Stromal cell of bone marrow (primary cell): ENCODE measurements at regions not wholly inside any gene's neighbourhood (a gene's known extent, or its start where the extent isn't known, plus 50 kb on each side); places are given as distances from the start of the nearest gene placed in this dataset.
"Not testable (repeated sequence)": the region's sequence is repeated elsewhere in the genome, so short reads cannot be mapped to it uniquely, and the experiment has no call there.

ENCODE experiments used
- DNase-seq: peaks from one replicate; pipeline ENCODE4 v3.0.0-alpha.2; 2012; ENCODE audit warnings: low read depth

DNA sequence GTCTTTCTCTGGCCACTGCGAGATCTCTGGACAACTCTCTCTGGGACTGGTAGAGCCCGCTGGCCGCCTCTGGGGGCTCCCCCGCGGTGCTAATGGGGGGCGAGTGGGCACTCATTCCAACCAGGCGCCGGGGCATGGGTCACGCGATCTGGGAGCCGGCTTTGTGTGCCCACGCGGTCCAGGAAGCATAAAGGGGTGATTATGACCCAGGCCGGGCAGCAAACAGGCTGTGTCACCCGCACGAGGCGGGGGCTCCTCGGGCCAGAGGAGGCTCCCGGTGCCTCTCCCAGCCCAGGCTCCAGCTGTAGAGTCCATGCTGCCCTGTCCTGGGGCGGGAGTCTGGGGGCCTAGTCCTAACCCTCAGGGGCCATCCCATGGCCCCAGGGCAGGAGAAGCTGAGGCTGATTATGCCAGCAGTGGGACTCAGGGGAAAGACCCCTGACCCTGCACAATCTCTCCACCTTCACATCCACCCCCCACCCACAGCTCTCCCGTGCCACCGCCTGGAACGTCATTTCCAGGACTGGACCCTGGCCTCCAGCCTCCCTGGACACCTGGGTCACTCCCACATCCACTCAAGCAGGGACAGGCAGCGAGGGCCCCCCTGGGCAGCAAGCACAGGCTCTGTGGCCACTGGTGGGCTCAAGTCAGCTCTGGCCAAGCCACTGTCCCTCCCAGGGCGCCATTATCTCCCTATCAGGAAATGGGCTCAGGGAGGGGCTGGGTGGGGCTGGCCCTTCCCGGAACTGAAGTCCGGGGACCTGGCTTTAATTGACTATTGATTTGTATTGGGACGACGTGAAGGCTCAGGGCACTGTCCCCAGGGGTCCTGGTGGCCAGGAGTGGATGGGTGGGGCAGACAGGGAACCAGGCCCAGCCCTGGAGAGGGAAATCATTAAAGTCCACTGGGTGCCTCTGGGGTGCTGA lies 50.0 kb downstream of the PTPRS start:
- no peak for DNase-seq

DNA sequence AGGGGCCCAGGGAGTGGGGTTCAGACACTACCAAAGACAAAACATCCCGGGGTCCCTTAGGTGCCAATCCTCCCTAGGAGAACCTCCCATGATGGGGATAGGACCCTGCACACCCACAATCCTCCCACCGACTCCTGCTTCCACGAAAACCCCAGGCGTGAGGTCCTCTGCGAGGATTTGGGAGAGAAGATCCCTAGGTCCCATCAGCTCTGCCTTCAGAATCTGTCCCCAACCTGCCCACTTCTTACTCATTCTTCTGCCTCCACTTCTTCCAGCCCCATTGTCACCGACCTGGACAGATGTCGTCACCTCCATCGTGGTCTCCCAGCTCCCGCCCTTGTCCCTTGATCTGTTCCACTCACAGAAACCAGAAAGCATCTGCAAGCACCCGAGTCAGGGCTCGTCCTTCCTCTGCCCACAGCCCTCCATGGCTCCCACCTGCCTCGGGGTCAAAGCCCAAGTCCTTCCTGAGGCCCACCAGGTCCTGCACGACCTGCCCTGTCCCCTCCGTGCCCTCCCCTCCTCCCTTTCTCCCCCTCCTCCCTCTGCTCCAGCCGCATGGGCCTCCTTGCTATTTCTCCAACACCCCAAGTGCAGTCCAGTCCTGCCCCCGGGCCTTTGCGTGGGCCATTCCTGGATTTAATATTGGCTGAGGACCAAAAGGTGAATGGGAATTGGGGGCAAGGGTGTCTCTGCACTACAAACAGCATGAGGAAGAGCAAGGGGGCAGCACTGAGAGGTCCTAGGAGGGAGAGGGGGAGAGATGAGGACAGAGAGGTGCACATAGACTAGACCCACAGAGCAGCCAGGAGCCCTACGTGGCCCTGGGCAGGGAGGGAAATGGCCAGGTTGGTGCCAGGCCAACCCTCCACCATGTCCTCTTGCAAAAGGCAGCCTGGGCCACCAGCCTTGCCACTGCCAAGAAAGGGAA lies 51.3 kb downstream of the PTPRS start:
- no peak for DNase-seq

DNA sequence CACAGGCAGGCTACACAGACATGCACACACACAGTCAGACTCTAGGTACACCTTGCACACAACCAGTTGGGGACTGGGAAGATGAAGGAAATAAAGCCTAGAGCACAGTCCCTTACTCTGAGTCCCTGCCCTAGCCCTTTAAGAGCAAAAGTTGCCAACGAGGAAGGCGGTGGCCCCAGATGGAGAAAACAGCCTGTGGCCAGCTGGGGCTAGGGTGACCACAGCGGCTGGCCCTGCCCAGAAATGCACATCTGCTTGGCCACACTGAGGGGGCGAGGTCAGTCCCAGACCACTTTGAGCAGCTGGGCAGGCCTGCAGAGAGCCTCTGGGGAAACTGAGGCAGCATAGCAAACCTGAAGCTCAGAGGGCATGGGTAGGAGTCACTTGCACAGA lies 52.3 kb downstream of the PTPRS start:
- no peak for DNase-seq

DNA sequence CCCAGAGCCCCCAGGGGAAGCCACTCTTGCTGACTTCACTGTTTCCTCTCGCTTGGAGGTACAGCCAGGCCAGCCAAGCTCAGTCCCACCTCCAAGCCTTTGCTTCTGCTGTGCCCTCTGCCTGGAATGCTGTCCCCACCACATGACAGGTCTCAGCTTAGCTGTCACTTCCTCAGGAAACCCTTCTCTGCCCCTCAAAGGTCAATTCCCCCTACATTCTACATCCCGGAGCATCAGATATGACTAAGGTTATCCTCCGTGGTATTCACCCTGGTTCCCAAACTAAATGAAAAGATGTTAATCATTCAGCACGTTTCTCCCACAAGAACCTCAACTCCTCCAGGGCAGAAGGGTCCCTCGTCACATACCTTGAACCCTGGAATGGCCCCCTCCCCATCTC lies 53.5 kb downstream of the PTPRS start:
- DNase-seq = no peak

DNA sequence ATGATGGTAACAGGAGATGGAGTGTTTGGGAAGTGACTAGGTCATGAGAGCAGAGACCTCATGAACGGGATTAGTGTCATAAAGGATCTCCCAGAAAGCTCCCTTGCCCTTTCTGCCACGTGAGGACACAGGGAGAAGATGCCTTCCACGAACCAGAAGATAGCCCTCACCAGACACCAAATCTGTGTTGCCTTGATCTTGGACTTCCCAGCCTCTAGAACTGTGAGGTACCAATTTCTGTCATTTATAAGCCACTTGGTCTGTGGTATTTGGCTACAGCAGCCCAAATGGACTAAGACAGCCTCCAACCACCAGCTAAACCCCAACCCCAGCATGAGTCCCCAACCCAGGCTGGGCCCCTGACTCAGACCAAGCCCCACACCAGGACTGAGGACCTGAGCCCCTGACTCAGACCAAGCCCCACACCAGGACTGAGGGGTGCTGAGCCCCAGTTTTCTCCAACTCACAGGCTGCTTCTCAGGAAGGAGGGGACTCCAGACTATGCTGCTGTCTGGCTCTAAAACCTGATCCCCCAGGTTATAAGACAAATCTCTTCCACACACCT lies 54.1 kb downstream of the PTPRS start:
- DNase-seq = no peak

DNA sequence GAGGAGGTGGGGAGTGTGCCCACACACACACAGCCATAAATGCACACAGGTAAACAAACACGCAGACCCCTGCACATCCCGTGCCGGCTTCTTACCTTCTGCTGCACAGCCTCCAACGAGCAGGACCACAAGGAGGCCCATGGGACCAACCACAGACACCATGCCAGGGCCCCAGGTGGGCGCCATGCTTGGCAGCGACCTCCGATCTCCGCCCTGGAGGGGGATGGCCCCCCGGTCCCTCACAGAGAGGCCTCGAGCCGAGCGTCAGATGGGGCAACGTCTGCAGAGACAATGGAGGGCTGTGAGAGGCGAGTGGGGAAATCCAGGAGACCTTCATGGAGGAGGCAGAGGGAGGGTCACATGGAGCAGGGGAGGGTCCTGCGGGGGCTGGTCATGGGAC lies 54.7 kb downstream of the PTPRS start:
- no peak for DNase-seq

DNA sequence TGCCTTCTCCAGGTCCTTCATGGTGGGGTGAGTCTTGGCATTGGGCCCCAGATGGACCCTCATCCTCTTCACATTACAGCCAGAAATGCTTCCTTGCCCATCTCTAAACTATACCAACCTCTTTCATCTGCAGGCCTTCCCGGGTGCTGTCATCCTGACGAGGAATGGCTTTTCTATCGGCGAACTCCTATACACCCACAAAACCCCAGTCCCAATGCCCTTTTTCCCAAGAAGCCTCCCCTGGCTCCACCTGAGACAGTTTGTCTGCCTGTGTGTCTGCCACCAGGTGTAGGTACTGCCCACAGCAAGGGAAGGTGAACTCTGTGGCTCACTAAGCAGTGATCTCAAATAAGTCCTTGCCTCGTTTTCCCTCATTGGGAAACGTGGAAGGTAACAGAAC lies 55.3 kb downstream of the PTPRS start:
- no peak for DNase-seq

DNA sequence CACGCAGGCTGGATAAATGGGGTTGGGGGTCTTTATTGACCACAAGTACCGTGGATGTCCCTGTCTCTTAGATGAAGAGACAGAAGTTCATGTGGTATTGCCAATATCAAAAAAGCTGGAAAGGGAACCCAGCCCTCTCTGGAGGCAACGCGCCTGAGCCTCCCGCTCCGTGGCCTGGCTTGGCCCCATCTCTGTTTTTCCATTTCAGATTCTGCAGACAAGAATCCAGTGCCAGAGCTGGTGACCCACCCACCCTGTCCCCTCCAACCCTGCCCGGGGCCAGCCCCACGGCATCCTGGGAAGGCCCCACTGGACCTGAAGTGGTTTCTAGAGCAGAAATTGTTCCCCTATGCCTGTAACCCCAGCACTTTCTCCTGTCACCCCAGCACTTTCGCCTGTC lies 57.7 kb downstream of the PTPRS start:
- DNase-seq = no peak

DNA sequence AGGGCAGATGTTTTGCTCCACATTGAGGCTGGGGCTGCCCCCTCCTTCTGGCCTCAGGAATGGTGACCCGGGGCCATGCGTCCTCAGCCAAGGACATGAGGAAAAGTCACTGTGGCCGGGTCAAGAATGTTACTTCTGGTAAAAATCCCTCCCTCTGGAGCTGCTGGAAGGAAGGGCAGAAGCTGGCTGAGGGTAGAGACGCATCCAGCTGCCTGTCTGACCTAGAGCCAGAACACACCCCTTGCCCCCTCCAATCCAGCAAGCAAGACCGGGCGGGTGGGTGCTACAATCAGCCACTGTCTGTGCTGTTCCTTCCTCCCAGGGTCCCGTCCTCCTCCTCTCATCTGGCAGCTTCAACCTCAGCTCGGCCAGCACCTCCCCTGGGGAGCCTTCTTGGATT lies 59.0 kb downstream of the PTPRS start:
- no peak for DNase-seq

DNA sequence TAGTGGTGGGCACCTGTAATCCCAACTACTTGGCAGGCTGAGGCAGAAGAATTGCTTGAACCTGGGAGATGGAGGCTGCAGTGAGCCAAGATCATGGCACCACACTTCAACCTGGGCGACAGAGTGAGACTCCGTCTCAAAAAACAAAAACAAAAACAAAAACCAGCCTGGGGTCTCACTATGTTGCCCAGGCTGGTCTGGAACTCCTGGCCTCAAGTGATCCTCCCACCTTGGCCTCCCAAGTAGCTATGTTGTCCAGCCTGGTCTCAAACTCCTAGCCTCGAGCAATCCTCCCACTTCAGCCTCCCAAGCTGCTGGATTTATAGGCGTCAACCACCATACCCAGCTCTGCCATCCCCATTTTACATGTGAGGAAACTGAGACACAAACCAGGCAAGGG lies 64.9 kb downstream of the PTPRS start:
- not testable (repeated sequence) for DNase-seq

DNA sequence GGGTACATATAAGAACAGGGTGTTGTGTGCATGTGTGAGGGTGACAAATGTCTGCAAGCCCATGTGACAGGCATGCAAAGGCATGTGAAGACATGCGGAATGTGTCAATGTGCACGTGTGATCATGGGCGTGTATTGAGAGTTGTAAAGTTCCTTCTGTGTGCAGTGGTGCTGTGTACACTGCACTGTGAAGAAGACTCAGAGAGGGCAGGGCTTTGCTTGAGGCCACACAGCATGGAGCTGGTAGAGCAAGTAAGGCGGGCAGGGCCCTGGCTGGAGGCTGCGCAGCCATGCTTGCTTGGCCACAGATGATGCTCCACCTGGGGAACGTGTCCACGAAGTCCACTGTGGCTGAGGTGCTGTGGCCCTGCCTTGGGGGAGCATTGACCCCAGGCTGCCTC lies 66.8 kb downstream of the PTPRS start:
- DNase-seq = no peak

DNA sequence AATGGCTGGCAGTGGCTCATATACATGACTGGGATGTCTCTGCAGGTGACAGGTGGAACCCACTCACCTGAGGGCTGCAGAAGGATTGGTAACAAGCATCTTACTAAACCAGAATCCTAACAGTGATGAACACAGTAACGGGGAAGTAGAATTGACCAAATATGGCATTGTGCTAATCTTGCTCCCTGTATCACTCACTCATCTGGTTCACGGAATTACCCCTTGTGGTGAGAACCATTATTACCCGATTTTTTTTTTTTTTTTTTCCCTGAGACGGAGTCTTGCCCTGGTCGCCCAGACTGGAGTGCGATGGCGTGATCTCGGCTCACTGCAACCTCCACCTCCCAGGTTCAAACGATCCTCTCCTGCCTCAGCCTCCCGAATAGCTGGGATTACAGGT lies 69.5 kb downstream of the PTPRS start:
- no peak for DNase-seq

DNA sequence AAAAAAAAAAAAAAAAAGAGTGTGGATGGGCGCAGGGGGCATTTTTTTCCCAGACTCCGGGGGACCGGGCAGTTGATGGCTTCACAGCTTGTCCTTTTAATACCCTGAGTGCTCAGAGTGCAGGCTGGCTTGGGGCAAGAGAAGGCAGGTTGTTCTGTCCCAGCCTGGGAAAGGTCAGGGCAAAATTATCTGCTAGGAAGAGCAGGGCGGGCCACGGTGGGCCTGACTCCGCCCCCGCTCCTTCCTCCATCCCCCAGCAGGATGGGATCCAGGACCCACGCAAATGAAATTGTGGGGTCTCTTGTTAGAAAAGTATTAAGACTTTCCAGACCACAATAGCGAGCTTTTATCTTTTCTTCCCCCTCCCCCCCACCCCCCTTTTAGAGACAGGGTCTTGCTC lies 70.7 kb downstream of the PTPRS start:
- DNase-seq = no peak

DNA sequence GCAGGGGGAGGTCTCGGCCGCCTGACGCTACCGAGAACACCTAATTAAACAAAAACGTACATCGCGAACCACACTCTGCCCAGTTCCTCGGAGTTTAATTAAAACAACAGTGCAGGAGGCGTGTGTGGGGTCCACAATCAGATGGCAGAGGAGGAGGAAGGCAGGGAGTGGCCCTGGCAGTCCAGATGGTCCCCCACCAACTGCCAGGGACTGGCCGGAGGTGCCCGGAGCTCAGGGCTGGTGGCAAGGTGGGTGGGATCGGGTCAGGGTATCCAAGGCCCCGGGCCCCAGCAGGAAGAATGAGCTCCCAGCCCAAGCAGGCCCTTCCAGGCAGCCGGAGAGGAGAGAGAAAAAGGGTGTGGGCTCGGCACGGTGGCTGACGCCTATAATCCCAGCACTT lies 71.3 kb downstream of the PTPRS start:
- no peak for DNase-seq

DNA sequence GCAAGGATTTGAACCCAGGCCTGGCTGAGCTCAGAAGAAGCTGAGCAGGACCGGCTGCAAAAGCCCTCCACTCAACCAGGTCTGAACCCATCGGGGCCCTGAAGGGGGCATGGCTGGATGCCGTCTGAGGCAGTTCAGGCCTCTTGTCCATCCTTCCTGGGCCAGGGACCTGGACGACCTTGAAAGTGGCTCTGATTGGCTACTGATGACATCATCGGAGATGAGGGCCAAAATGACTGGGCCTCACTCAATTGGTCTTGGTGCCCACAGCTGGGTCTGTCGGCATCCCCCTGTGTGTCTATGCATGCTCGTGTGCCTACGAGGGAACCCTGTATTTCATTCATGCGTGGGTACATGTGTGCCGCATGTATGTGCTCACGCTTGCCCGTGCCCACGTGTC lies 71.8 kb downstream of the PTPRS start:
- no peak for DNase-seq

DNA sequence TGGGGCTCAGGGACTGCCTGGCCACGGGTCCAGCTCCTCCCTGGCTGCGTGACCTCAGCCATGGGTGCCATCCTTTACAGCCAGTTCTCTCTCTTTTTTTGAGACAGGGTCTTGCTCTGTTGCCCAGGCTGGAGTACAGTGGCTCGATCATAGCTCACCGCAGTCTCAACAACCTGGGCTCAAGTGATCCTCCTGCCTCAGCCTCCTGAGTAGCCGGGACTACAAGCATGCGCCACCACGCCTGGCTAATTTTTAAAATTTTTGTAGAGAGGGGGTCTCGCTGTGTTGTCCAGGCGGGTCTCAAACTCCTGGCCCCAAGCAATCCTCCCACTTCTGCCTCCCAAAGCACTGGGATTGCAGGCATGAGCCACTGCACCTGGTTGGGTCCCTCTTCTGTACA lies 75.4 kb downstream of the PTPRS start:
- no peak for DNase-seq

DNA sequence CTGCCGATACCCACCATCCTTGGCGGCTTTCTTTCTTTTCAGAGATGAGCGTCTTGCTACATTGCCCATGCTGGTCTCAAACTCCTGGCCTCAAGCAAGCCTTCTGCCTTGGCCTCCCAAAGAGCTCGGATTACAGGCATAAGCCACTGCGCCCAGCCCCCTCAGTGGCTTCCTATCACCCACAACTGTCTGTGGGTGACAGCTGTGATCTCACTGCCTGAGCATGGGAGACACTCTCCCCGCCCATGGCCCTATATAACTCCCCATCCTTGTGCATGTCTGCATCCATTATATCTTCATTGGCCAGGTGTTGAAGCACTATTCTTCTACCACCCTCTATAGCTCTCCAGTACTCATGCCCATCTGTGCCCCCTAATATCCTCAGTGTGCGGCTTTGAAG lies 76.2 kb downstream of the PTPRS start:
- DNase-seq = no peak

DNA sequence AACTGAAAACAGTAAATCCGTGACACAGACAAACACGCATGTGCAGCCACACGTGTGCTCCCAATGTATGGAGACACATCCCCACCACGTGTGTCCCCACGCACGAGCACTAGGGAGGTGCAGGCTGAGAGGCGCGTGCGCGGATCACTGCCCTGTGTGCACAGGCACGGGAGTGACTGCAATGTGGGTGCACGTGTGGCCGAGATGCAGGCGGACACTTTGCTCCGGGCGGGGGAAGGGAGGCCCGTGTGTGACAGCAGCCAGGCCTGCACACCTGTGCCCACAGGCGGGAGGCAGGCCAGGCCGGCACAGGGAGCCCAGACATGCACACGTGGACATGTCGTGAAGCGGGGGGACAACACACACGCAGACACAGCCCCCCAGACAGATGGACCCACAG lies 77.0 kb downstream of the PTPRS start:
- DNase-seq = no peak

DNA sequence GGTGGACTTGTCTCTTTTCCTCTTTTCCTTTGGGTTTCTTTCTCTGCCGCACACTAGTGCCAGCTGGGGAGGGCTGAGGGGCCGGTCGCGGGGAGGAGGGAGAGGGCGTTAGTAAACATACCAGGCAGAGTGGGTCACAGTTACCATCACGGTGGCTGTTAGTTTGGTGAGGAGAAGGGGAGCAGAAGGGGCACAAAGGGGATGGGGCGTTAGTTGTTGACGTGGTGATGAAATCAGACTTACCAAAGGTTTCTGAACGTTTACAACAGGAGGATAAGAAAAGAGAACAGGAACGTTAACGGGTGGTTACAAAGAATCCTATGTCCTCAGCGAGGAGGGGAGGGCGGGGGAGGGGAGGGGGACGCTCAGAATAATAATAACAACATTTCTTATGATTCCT lies 77.9 kb downstream of the PTPRS start:
- DNase-seq = no peak

DNA sequence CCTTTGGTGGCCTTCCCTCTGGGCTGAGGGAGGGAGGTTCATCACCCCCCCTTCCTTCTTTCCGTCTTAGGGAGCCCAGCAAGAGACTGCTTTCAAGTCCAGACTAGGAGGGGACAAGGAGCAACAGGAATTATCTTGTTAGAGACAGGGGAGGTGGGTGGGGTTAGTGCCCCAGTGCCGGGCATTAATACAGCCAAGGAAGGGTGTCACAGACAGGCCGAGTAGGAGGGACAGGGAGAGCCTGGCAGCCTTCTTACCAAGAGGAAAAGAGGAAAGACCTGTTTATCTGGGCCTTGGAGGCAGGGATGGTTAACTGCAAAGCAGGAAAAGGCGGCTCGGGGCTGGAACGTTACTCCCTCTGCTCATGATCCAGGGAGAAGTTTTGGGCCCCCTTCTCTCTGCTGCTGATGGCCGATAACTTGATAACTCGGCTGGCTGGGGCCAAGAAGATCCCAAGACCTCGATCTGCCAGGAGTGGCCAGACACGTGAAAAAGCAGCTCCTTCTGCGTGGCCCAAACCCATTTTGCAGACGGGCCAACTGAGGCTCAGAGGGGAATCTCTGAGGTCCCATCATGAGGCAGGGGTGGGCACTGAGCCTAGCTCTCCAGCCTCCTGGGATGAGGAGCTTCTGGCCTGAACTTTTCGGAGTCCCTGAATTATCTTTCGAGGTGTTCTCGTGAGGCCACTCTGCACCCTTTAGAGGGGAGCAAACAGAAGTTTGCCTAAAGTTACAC lies 79.3 kb downstream of the PTPRS start:
- no peak for DNase-seq

DNA sequence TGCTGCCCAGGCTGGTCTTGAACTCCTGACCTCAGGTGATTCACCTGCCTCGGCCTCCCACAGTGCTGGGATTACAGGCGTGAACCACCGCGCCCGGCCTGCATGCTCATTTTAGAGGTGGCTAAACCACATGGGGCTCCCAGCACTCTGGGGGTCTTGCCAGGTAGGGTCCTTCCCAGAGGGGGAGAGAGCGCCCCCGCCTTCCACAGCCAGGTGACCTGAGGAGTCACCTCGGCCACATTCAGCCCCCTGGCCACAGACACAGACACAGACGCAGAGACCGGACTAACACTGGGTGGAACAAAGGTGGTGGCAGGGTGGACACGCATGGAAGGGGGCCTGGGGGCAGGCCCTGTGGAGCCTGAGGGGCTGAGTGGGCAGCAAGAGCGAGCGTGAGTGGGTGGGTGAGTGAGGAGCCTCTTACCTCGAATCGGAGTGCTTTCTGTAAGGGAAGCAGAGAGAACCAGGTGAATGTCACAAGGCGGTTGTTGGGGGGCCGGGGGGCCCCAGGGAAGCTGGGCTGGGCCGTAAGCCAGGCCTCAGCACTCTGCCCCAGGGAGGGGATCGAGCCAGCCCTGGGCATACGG lies 80.1 kb downstream of the PTPRS start:
- DNase-seq = no peak

DNA sequence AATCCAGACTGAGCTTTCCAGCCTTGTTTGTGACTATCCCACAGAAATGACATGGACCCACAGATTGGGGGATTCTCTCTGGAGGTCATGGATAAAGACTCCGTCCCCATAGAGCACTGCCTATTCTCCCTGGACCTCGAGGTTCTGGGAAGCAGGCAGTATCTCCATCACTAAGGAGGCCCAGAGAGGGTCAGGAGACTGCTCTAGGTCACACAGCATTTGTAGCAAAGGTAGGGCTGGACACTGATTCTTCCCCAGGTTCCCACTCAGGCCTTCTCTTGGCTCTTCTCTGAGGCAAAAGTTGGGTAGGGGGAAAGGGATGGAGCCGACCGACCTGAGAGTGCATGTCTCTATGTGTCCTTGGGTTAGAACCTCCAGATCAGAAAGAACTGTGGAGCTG lies 80.9 kb downstream of the PTPRS start:
- no peak for DNase-seq
